ENCODE measurements at regions not wholly inside any gene's neighbourhood (a gene's known extent, or its start where the extent isn't known, plus 50 kb on each side); places are given as distances from the start of the nearest gene placed in this dataset.

- H3K4me3 ChIP-seq (replicated peaks; ENCODE audit: low read depth, low read length) = no peak overlapping the region
- no peak for TF ChIP-seq CTCF (IDR thresholded peaks at IDR 0.05; ENCODE audit: low read depth, low read length, missing control alignments)
- no peak for DNase-seq (ENCODE audit: extremely low read depth, low read depth)
Measured at GRCh38 chr2:144140891-144141290, 379.0 kb downstream of the ZEB2 start.

DNA sequence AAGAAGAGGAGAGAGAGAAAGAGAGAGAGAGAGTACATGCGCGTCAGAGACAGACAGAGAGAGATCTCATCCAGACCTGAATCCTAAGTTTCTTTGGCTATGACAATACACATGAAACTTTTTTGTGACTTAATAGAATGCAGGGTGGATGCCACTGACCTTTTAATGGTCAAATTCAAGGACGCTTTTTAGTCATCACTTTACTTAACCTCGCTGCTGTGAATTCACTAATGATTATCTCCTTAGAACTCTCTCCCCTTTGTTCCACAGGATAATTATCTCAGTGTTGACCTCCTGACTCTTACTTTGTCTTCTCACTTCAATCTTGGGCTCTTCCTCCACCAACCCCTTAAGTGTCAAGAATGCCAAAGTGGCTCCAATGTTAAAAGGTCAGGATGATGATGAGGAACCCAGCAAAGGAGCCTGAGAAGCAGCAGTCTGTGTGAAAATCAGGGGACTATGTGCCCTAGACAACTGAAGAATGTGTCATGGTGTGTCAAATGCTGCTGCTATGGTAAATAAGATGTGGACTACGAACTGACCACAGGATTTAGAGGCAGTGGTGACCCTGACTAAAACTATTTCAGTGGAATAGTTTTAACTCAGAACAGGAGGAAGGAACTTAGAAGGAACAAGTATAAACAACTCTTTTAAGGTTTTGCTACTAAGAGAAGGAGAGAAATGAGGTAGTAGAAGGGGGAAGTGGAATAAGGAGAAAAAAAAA lies 382.1 kb downstream of the ZEB2 start:
- TF ChIP-seq CTCF (IDR thresholded peaks at IDR 0.05; ENCODE audit: low read depth, low read length, missing control alignments) = no peak
- DNase-seq (ENCODE audit: extremely low read depth, low read depth) = no peak
- no peak overlapping the region for H3K4me3 ChIP-seq (replicated peaks; ENCODE audit: low read depth, low read length)

- no peak for TF ChIP-seq CTCF (IDR thresholded peaks at IDR 0.05; ENCODE audit: low read depth, low read length, missing control alignments)
- H3K4me3 ChIP-seq (replicated peaks; ENCODE audit: low read depth, low read length) = no peak overlapping the region
- no peak for DNase-seq (ENCODE audit: extremely low read depth, low read depth)
Measured at GRCh38 chr2:144137272-144137671, 382.6 kb downstream of the ZEB2 start.

- TF ChIP-seq CTCF (IDR thresholded peaks at IDR 0.05; ENCODE audit: low read depth, low read length, missing control alignments) = no peak
- H3K4me3 ChIP-seq (replicated peaks; ENCODE audit: low read depth, low read length) = no peak overlapping the region
- no peak for DNase-seq (ENCODE audit: extremely low read depth, low read depth)
Measured at GRCh38 chr2:144136297-144137010, 383.5 kb downstream of the ZEB2 start.

DNA sequence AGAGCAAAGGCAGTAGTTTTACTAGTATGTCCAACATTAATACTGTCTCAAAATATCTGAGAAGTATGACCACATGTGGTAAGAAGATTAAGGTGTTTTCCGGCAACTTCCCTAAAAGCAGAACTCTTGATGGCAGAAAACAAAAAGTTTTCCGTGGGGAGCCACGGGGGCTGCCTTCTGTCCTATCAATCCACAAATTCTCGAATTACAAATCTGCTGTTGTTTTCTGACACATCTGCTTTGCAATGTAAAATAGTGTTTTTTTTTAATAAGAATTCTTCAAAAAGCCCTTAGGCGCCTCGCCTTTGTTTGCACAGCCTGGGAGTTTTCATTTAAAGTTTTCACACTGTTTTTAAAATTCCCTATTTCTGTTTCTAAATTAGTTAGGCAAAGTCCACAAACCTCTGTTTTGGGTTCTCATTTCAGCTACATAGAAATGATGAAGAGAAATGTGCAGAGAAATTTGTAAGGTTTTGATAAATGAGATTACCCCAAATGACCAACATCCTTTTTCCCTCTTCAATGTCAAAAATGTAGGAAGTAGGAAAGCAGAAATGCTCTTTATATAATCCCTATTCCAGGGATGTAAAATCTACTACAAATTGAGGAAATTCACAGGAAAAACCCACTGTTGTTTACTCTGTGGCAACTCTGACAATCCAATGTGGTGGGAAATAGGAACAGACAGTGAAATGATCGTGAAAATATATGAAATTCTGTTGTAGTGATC lies 385.8 kb downstream of the ZEB2 start:
- DNase-seq (ENCODE audit: extremely low read depth, low read depth) = no peak
- H3K4me3 ChIP-seq (replicated peaks; ENCODE audit: low read depth, low read length) = no peak overlapping the region
- TF ChIP-seq CTCF (IDR thresholded peaks at IDR 0.05; ENCODE audit: low read depth, low read length, missing control alignments) = no peak

GRCh38 chr2:144132357-144132756 lies 387.6 kb downstream of the ZEB2 start:
- TF ChIP-seq CTCF (IDR thresholded peaks at IDR 0.05; ENCODE audit: low read depth, low read length, missing control alignments) = no peak
- no peak overlapping the region for H3K4me3 ChIP-seq (replicated peaks; ENCODE audit: low read depth, low read length)
- DNase-seq (ENCODE audit: extremely low read depth, low read depth) = no peak
